ENCODE measurements at regions not wholly inside any gene's neighbourhood (a gene's known extent, or its start where the extent isn't known, plus 50 kb on each side); places are given as distances from the start of the nearest gene placed in this dataset.

DNA sequence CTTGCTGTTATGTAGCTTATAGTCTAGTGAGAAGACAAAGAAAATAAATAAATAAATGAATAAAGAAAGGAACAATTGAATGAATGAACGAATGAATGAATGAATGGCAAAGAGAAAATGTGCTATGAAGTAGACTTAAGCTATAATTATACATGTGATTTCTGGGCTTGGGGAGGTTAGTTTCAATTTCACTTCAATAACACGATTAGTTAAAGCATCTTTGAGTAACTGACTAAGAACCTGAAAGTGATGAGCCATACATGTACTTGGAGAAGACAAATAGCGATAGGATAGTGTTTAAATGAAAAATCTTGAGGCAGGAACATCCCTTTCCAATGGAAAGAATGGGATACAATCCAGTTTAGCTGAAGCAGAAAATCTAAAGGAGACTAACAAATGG, 593.1 kb upstream of the LRRTM4 start:
- TF ChIP-seq CTCF (conservative IDR thresholded peaks at IDR 0.05): no peak
- no peaks in the 10 kb centered on the region for H3K4me1 ChIP-seq (ENCODE audit: insufficient read depth, low read length)
- H2BK20ac ChIP-seq (ENCODE audit: low read depth, low read length, poor library complexity, severe bottlenecking): no peak overlapping the region
- H3T11ph ChIP-seq (ENCODE audit: low read length): no peak overlapping the region
- H4K8ac ChIP-seq (replicated peaks; ENCODE audit: insufficient read length, low read depth, low read length): no peak overlapping the region
- H4K20me1 ChIP-seq (ENCODE audit: control insufficient read depth, insufficient read depth, insufficient read length): no peaks in the 10 kb centered on the region
- H2BK5ac ChIP-seq (ENCODE audit: insufficient read length, low read length): no peak overlapping the region
- H3K9me3 ChIP-seq (ENCODE audit: control insufficient read depth, low read depth, low read length): no peaks in the 10 kb centered on the region
- no CpG with 5 or more reads among the region's 3 CpGs for WGBS (ENCODE audit: extremely low coverage, insufficient read length, low lambda C conversion rate)
- H3K23me2 ChIP-seq (ENCODE audit: insufficient read length, low read depth, low read length, poor library complexity, severe bottlenecking): no peaks in the 10 kb centered on the region
- H3K79me1 ChIP-seq (ENCODE audit: insufficient read depth, low read depth, low read length, poor library complexity, severe bottlenecking): no peaks in the 10 kb centered on the region
- no peaks in the 10 kb centered on the region for H3K27me3 ChIP-seq (ENCODE audit: insufficient read depth, low read length)
- H3K23ac ChIP-seq (ENCODE audit: insufficient read length, low read depth, low read length): no peak overlapping the region
- no peak overlapping the region for H2BK12ac ChIP-seq (ENCODE audit: insufficient read length, low read depth, low read length)
- no peak overlapping the region for H3K4me2 ChIP-seq (ENCODE audit: insufficient read depth, insufficient read length, low read length)
- no peak for DNase-seq
- no peak overlapping the region for H3K56ac ChIP-seq (ENCODE audit: insufficient read length, low read depth, low read length)
- no peaks in the 10 kb centered on the region for H3K4me1 Mint-ChIP-seq
- no peak overlapping the region for H2BK15ac ChIP-seq (ENCODE audit: low read depth, low read length)
- no peaks in the 10 kb centered on the region; a peak in 1 of 7 replicates for H3K36me3 Mint-ChIP-seq (ENCODE audit: insufficient read depth in 1 of 3, low read depth in 3 of 3)
- no peak overlapping the region for H3K14ac ChIP-seq (ENCODE audit: insufficient read depth, low read length)
- H3K27me3 Mint-ChIP-seq (ENCODE audit: low read depth): no peaks in the 10 kb centered on the region
- no peak overlapping the region for H4K5ac ChIP-seq (ENCODE audit: insufficient read length, low read depth, low read length)
- H2AFZ ChIP-seq (ENCODE audit: low read length): no peak overlapping the region
- no peak overlapping the region for H4K91ac ChIP-seq (ENCODE audit: insufficient read length, low read depth, low read length)
- H3K18ac ChIP-seq (ENCODE audit: insufficient read length, low read depth, low read length): no peak overlapping the region
- no peak overlapping the region for H3K27ac Mint-ChIP-seq
- no peaks in the 10 kb centered on the region for H3K79me2 ChIP-seq (ENCODE audit: insufficient read depth, low read length)
- H3K9ac ChIP-seq (ENCODE audit: extremely low read depth, insufficient read length, low read length): no peak overlapping the region
- no peak overlapping the region for H3K4me3 Mint-ChIP-seq
- no peak overlapping the region for H2BK120ac ChIP-seq (ENCODE audit: low read depth, low read length, poor library complexity, severe bottlenecking)
- H3K27ac ChIP-seq (ENCODE audit: insufficient read length, low read depth, low read length): no peak overlapping the region
- H3K4ac ChIP-seq (ENCODE audit: low read depth, low read length): no peak overlapping the region
- H2AK5ac ChIP-seq (ENCODE audit: insufficient read length, low read length): no peak overlapping the region
- H3K9me3 Mint-ChIP-seq: no peaks in the 10 kb centered on the region

Measured in H9 (cell line).